CD14-positive monocyte (primary cell): ENCODE measurements at regions not wholly inside any gene's neighbourhood (a gene's known extent, or its start where the extent isn't known, plus 50 kb on each side); places are given as distances from the start of the nearest gene placed in this dataset.

ENCODE experiments used
- DNase-seq, 3 donors: peaks; one replicate each; pipeline ENCODE4 v3.0.0-alpha.2; 2011 to 2022
- H2AFZ ChIP-seq: 2 replicates; pipeline ENCODE4 v1.6.0; 2012; ENCODE audit warnings: mild to moderate bottlenecking, low read depth, low read length, inconsistent platforms; ENCODE audit not compliant: insufficient read depth, poor library complexity, severe bottlenecking
- H3K27ac ChIP-seq, 2 donors: 1 replicate in 1 of 2; 2 replicates in 1 of 2; pipeline ENCODE4 v1.5.1; 2012 to 2013; ENCODE audit warnings: low read length in 2 of 2, control low read depth in 1 of 2, inconsistent platforms in 1 of 2, low read depth in 1 of 2, mild to moderate bottlenecking in 1 of 2
- H3K27me3 ChIP-seq, 2 donors: one replicate each; pipeline versions ENCODE4 v1.6.0 to v1.6.1; 2011 to 2013; ENCODE audit warnings: low read length in 2 of 2; ENCODE audit not compliant: control insufficient read depth in 2 of 2, insufficient read depth in 2 of 2
- H3K36me3 ChIP-seq, 2 donors: replicated peaks in 1 of 2; 1 replicate in 1 of 2; 2 replicates in 1 of 2; pipeline versions ENCODE4 v1.5.1 to v1.6.1; 2012 to 2013; ENCODE audit warnings: low read length in 2 of 2, control low read depth in 1 of 2, inconsistent platforms in 1 of 2, mild to moderate bottlenecking in 1 of 2; ENCODE audit not compliant: insufficient read depth in 2 of 2, control insufficient read depth in 1 of 2
- H3K4me1 ChIP-seq, 2 donors: 1 replicate in 1 of 2; 2 replicates in 1 of 2; pipeline versions ENCODE4 v1.5.1 to v1.6.1; 2012 to 2013; ENCODE audit warnings: low read length in 2 of 2, control low read depth in 1 of 2, inconsistent platforms in 1 of 2, mild to moderate bottlenecking in 1 of 2, moderate library complexity in 1 of 2; ENCODE audit not compliant: insufficient read depth in 2 of 2, control insufficient read depth in 1 of 2
- H3K4me2 ChIP-seq: replicated peaks from 2 replicates; pipeline ENCODE3; 2012; ENCODE audit warnings: low read length, moderate library complexity, mild to moderate bottlenecking; ENCODE audit not compliant: poor library complexity, severe bottlenecking; ENCODE audit errors: extremely low read depth
- H3K4me3 ChIP-seq, 3 experiments: fragments of 200-600 bp in 1 of 3; sonication (generic) in 1 of 3; replicated peaks in 1 of 3; 1 replicate in 2 of 3; 2 replicates in 1 of 3; pipeline ENCODE4 v1.5.1; 2011 to 2013; ENCODE audit warnings: low read length in 3 of 3, mild to moderate bottlenecking in 3 of 3, control low read depth in 2 of 3, low read depth in 2 of 3, inconsistent platforms in 1 of 3, moderate library complexity in 1 of 3
- H3K79me2 ChIP-seq: 2 replicates; pipeline ENCODE4 v1.6.0; 2012; ENCODE audit warnings: mild to moderate bottlenecking, control low read depth, inconsistent platforms, low read length, moderate library complexity; ENCODE audit not compliant: insufficient read depth
- H3K9ac ChIP-seq: 2 replicates; pipeline ENCODE4 v1.6.0; 2017; ENCODE audit warnings: low read length, mild to moderate bottlenecking; ENCODE audit not compliant: insufficient read depth, poor library complexity, severe bottlenecking
- H3K9me3 ChIP-seq, 2 donors: replicated peaks in 1 of 2; 1 replicate in 1 of 2; 2 replicates in 1 of 2; pipeline versions ENCODE4 v1.5.1 to v1.6.1; 2012 to 2013; ENCODE audit warnings: low read length in 2 of 2, control low read depth in 1 of 2; ENCODE audit not compliant: control insufficient read depth in 1 of 2, insufficient read depth in 1 of 2
- H4K20me1 ChIP-seq: 2 replicates; pipeline ENCODE4 v1.6.0; 2012; ENCODE audit warnings: mild to moderate bottlenecking, low read length, control low read depth, moderate library complexity; ENCODE audit not compliant: insufficient read depth
- H3K27ac Mint-ChIP-seq, 7 donors: one replicate each; pipeline ENCODE4 v1.8.0; 2020; ENCODE audit warnings: mild to moderate bottlenecking in 7 of 7, mixed read lengths in 7 of 7, moderate library complexity in 6 of 7, inconsistent platforms in 2 of 7
- H3K27me3 Mint-ChIP-seq, 3 donors: one replicate each; pipeline ENCODE4 v1.8.0; 2021 to 2022; ENCODE audit warnings: low read depth in 3 of 3, mild to moderate bottlenecking in 3 of 3, mixed read lengths in 3 of 3, moderate library complexity in 3 of 3, inconsistent platforms in 1 of 3
- H3K36me3 Mint-ChIP-seq, 2 donors: one replicate each; pipeline ENCODE4 v1.8.0; 2020; ENCODE audit warnings: mixed read lengths in 2 of 2, inconsistent platforms in 1 of 2, mild to moderate bottlenecking in 1 of 2
- H3K4me1 Mint-ChIP-seq: one replicate; pipeline ENCODE4 v1.8.0; 2020; ENCODE audit warnings: mild to moderate bottlenecking, mixed read lengths
- H3K4me3 Mint-ChIP-seq, 2 donors: one replicate each; pipeline ENCODE4 v1.8.0; 2020; ENCODE audit warnings: mild to moderate bottlenecking in 2 of 2, mixed read lengths in 2 of 2, moderate library complexity in 1 of 2
- H3K9me3 Mint-ChIP-seq, 7 donors: one replicate each; pipeline ENCODE4 v1.8.0; 2020 to 2022; ENCODE audit warnings: mixed read lengths in 7 of 7, mild to moderate bottlenecking in 6 of 7, moderate library complexity in 6 of 7, inconsistent platforms in 2 of 7
- CTCF ChIP-seq: fragments of 200-600 bp; IDR thresholded peaks from one replicate; pipeline ENCODE4 v1.8.0; 2022; ENCODE audit warnings: antibody characterized with exemption, mild to moderate bottlenecking
- WGBS: methylation state at CpG from one replicate; pipeline ENCODE4 v1.1.5; 2013; ENCODE audit warnings: missing lambda C conversion rate; ENCODE audit not compliant: insufficient coverage; 5-methylcytosine and 5-hydroxymethylcytosine counted together
- intact Hi-C, 2 donors: fragments of 100-400 bp; cut with micrococcal nuclease; formaldehyde crosslinking; loops; one replicate each; pipeline versions ENCODE4 v1.15.0 to v1.15.1; 2023

- Mint-ChIP-seq H3K9me3 (no peaks in the 10 kb centered on the region), H3K27ac (no peak overlapping the region), H3K36me3 (peaks cover 2 to 3% of the 10 kb centered on the region in 2 donors), H3K27me3 (peaks cover 0 to 2% (median 0%) of the 10 kb centered on the region in 3 donors), H3K4me3 (no peak overlapping the region), H3K4me1 (peaks cover 7% of the 10 kb centered on the region)
- intact Hi-C loops: loop anchor here (5.0 to 10.0 kb wide), 3 partner anchors 157 to 745 kb away; partner anchors contain the start of gene FOXC1 (in 1 of the 2)
- DNase-seq: no peak
- Histone ChIP-seq H3K79me2 (no peaks in the 10 kb centered on the region), H3K36me3 (no peaks in the 10 kb centered on the region), H2AFZ (no peak overlapping the region), H3K4me1 (no peaks in the 10 kb centered on the region), H3K9me3 (no peaks in the 10 kb centered on the region), H4K20me1 (no peaks in the 10 kb centered on the region), H3K4me3 (no peak overlapping the region), H3K27me3 (no peaks in the 10 kb centered on the region), H3K27ac (no peak overlapping the region), H3K4me2 (no peak overlapping the region), H3K9ac (no peak overlapping the region)
- 88% methylated on average over 1 of the region's 4 CpGs for WGBS
- no peak for TF ChIP-seq CTCF
Measured at GRCh38 chr6:2351807-2352431, 106.5 kb upstream of the GMDS start.

GRCh38 chr6:2351090-2351489 is 105.7 kb upstream of the GMDS start:
- WGBS: 95% methylated on average over 4 of the region's 5 CpGs
- Histone ChIP-seq H3K27ac (no peak overlapping the region), H2AFZ (no peak overlapping the region), H3K27me3 (no peaks in the 10 kb centered on the region), H3K9me3 (no peaks in the 10 kb centered on the region), H3K4me3 (no peak overlapping the region), H3K36me3 (no peaks in the 10 kb centered on the region), H3K79me2 (no peaks in the 10 kb centered on the region), H3K9ac (no peak overlapping the region), H3K4me2 (no peak overlapping the region), H3K4me1 (no peaks in the 10 kb centered on the region), H4K20me1 (no peaks in the 10 kb centered on the region)
- DNase-seq: no peak
- TF ChIP-seq CTCF: no peak
- no peak overlapping the region for H3K4me3 Mint-ChIP-seq
- no peaks in the 10 kb centered on the region for H3K9me3 Mint-ChIP-seq
- H3K4me1 Mint-ChIP-seq: peaks cover 7% of the 10 kb centered on the region
- peaks cover 0 to 2% (median 0%) of the 10 kb centered on the region in 3 donors for H3K27me3 Mint-ChIP-seq
- peaks cover 2 to 3% of the 10 kb centered on the region in 2 donors for H3K36me3 Mint-ChIP-seq
- no peak overlapping the region for H3K27ac Mint-ChIP-seq
- intact Hi-C loops: loop anchor here (5.0 to 10.0 kb wide), 3 partner anchors 156 to 744 kb away; partner anchors contain the start of gene FOXC1 (in 1 of the 2)
